Hepatocyte (in vitro differentiated cells): ENCODE measurements at regions not wholly inside any gene's neighbourhood (a gene's known extent, or its start where the extent isn't known, plus 50 kb on each side); places are given as distances from the start of the nearest gene placed in this dataset.

Experiments used
- DNase-seq: peaks from one replicate; pipeline ENCODE4 v3.0.0-alpha.2; 2016; ENCODE audit warnings: low spot score
- H2AFZ ChIP-seq: fragments of 200-600 bp; sonication (generic); 2 replicates; pipeline ENCODE4 v1.6.0; 2016; ENCODE audit warnings: antibody characterized with exemption, mild to moderate bottlenecking
- H3K27ac ChIP-seq: fragments of 200-600 bp; sonication (generic); 2 replicates; pipeline ENCODE4 v1.5.1; 2016; ENCODE audit warnings: mild to moderate bottlenecking
- H3K27me3 ChIP-seq: fragments of 200-600 bp; sonication (generic); 2 replicates; pipeline ENCODE4 v1.6.1; 2016
- H3K36me3 ChIP-seq: fragments of 200-600 bp; sonication (generic); replicated peaks from 2 replicates; pipeline ENCODE4 v1.5.1; 2016; ENCODE audit warnings: low read depth; ENCODE audit not compliant: insufficient read depth
- H3K4me1 ChIP-seq: fragments of 200-600 bp; sonication (generic); 2 replicates; pipeline ENCODE4 v1.5.1; 2016; ENCODE audit warnings: mild to moderate bottlenecking, moderate library complexity; ENCODE audit not compliant: insufficient read depth
- H3K4me2 ChIP-seq: fragments of 200-600 bp; sonication (generic); 2 replicates; pipeline ENCODE4 v1.6.0; 2016
- H3K4me3 ChIP-seq: fragments of 200-600 bp; sonication (generic); 2 replicates; pipeline ENCODE4 v1.5.1; 2016; ENCODE audit warnings: mild to moderate bottlenecking
- H3K79me2 ChIP-seq: fragments of 200-600 bp; sonication (generic); 2 replicates; pipeline ENCODE4 v1.6.0; 2017; ENCODE audit warnings: mild to moderate bottlenecking
- H3K9me2 ChIP-seq: fragments of 200-600 bp; sonication (generic); replicated peaks from 2 replicates; pipeline ENCODE4 v1.6.0; 2017; ENCODE audit warnings: mild to moderate bottlenecking; ENCODE audit not compliant: insufficient read depth
- H3K9me3 ChIP-seq: fragments of 200-600 bp; sonication (generic); 2 replicates; pipeline ENCODE4 v1.5.1; 2016; ENCODE audit warnings: low read depth, mild to moderate bottlenecking
- H4K20me1 ChIP-seq: fragments of 200-600 bp; sonication (generic); 2 replicates; pipeline ENCODE4 v1.6.0; 2016; ENCODE audit warnings: mild to moderate bottlenecking; ENCODE audit not compliant: insufficient read depth, poor library complexity, severe bottlenecking
- CTCF ChIP-seq: fragments of 200-600 bp; sonication (generic); IDR thresholded peaks from 2 replicates; pipeline ENCODE4 v1.5.1; 2016; ENCODE audit warnings: antibody characterized with exemption, mild to moderate bottlenecking; ENCODE audit not compliant: poor library complexity
- EZH2 ChIP-seq: fragments of 200-600 bp; sonication (generic); IDR thresholded peaks from 2 replicates; pipeline ENCODE4 v1.6.1; 2016; ENCODE audit warnings: antibody characterized with exemption, mild to moderate bottlenecking, borderline replicate concordance
- EZH2phosphoT487 ChIP-seq: fragments of 200-600 bp; sonication (generic); IDR thresholded peaks from one replicate; pipeline ENCODE4 v1.6.1; 2018; ENCODE audit warnings: antibody characterized with exemption, mild to moderate bottlenecking, low read depth, moderate library complexity; ENCODE audit not compliant: unreplicated experiment, severe bottlenecking
- WGBS: methylation state at CpG from one replicate; pipeline ENCODE4 v1.1.6; 2016; ENCODE audit warnings: low lambda C conversion rate; ENCODE audit errors: missing lambda C conversion rate; 5-methylcytosine and 5-hydroxymethylcytosine counted together

- Histone ChIP-seq H3K4me2 (no peak overlapping the region), H3K9me2 (no peaks in the 10 kb centered on the region), H3K9me3 (no peaks in the 10 kb centered on the region), H3K4me3 (no peak overlapping the region), H3K27me3 (no peaks in the 10 kb centered on the region), H3K27ac (no peak overlapping the region), H2AFZ (no peak overlapping the region), H3K79me2 (no peaks in the 10 kb centered on the region), H3K36me3 (no peaks in the 10 kb centered on the region), H4K20me1 (no peaks in the 10 kb centered on the region), H3K4me1 (no peaks in the 10 kb centered on the region)
- DNase-seq: peak; percentile 12
- WGBS: 59% methylated on average over 4 of the region's 4 CpGs
- no peak for TF ChIP-seq CTCF
- TF ChIP-seq EZH2: no peak
- no peak for TF ChIP-seq EZH2phosphoT487
Observed at GRCh38 chr5:155293605-155294178, 280.1 kb downstream of the KIF4B start.

- Histone ChIP-seq H3K9me2 (no peaks in the 10 kb centered on the region), H2AFZ (no peak overlapping the region), H3K27me3 (no peaks in the 10 kb centered on the region), H4K20me1 (no peaks in the 10 kb centered on the region), H3K9me3 (no peaks in the 10 kb centered on the region), H3K36me3 (no peaks in the 10 kb centered on the region), H3K4me1 (no peaks in the 10 kb centered on the region), H3K4me3 (no peak overlapping the region), H3K27ac (no peak overlapping the region), H3K4me2 (no peak overlapping the region), H3K79me2 (no peaks in the 10 kb centered on the region)
- 61% methylated on average over 1 of the region's 1 CpG for WGBS
- DNase-seq: no peak
- TF ChIP-seq CTCF (no peak), EZH2phosphoT487 (no peak), EZH2 (no peak)
Observed at GRCh38 chr5:155295111-155295510, 281.6 kb downstream of the KIF4B start.

GRCh38 chr5:155299386-155300005, 285.9 kb downstream of the KIF4B start:
- Histone ChIP-seq H2AFZ (no peak overlapping the region), H3K4me2 (no peak overlapping the region), H3K4me1 (no peaks in the 10 kb centered on the region), H3K4me3 (no peak overlapping the region), H3K9me2 (no peaks in the 10 kb centered on the region), H4K20me1 (no peaks in the 10 kb centered on the region), H3K79me2 (no peaks in the 10 kb centered on the region), H3K9me3 (no peaks in the 10 kb centered on the region), H3K27me3 (no peaks in the 10 kb centered on the region), H3K36me3 (no peaks in the 10 kb centered on the region), H3K27ac (no peak overlapping the region)
- no peak for DNase-seq
- 91% methylated on average over 8 of the region's 8 CpGs for WGBS
- TF ChIP-seq EZH2phosphoT487 (no peak), CTCF (no peak), EZH2 (no peak)
